ENCODE measurements at regions not wholly inside any gene's neighbourhood (a gene's known extent, or its start where the extent isn't known, plus 50 kb on each side); places are given as distances from the start of the nearest gene placed in this dataset.

DNA sequence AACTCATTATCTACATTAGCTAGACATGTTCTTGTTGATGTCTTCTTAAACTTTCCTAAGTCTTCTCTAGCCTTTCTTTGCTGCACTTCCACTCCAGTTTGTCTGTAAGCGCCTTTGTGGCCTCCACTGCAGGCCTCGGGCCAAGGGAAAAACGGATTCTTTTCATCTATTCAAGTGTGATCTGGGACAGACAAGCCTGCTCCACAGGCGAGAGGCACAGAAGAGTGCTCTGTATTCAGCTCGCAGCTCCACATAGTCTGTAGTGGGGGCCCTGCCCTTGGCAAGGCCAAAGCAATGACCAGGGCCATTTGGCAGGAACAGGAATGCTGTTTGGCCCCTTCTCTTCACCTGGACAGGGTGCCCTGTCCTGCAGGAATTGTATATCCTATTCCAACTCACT lies 84.1 kb upstream of the BARX2 start:
- TF ChIP-seq, protein P1, sequence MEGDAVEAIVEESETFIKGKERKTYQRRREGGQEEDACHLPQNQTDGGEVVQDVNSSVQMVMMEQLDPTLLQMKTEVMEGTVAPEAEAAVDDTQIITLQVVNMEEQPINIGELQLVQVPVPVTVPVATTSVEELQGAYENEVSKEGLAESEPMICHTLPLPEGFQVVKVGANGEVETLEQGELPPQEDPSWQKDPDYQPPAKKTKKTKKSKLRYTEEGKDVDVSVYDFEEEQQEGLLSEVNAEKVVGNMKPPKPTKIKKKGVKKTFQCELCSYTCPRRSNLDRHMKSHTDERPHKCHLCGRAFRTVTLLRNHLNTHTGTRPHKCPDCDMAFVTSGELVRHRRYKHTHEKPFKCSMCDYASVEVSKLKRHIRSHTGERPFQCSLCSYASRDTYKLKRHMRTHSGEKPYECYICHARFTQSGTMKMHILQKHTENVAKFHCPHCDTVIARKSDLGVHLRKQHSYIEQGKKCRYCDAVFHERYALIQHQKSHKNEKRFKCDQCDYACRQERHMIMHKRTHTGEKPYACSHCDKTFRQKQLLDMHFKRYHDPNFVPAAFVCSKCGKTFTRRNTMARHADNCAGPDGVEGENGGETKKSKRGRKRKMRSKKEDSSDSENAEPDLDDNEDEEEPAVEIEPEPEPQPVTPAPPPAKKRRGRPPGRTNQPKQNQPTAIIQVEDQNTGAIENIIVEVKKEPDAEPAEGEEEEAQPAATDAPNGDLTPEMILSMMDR (IDR thresholded peaks at IDR 0.05), result no peak
- no peaks in the 10 kb centered on the region for H3K9me3 ChIP-seq
- no peak for DNase-seq (ENCODE audit: low spot score in 2 of 2)
- intact Hi-C loops (cut with DNase I), result no loop called here
- no peaks in the 10 kb centered on the region for H3K36me3 ChIP-seq
- H3K27ac ChIP-seq, result no peak overlapping the region
- no peaks in the 10 kb centered on the region for H3K4me1 ChIP-seq
- no peaks in the 10 kb centered on the region for H3K27me3 ChIP-seq
- H3K4me3 ChIP-seq, result no peak overlapping the region

DNA sequence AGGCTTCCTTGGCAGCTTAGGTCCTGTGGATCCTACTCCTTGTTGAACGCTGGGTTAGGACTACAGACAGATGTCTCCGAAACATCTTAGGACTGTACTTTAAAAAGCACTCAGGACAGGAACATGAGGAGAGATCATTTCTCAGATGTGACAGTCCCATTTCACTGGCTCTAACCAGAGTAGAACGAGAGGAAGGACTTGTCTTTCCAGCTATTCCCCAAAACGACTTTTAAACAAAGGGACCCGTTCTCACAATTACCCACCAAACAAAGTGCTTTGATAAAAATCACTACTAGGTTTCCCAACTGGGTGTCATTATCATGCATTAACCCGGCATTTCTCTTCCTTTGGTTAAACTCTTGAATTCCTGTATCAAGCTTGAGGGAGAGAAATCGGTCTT lies 84.7 kb upstream of the BARX2 start:
- intact Hi-C loops (cut with DNase I), result no loop called here
- TF ChIP-seq, protein P1 (IDR thresholded peaks at IDR 0.05), result no peak
- H3K4me3 ChIP-seq, result no peak overlapping the region
- no peak overlapping the region for H3K27ac ChIP-seq
- H3K9me3 ChIP-seq, result no peaks in the 10 kb centered on the region
- H3K4me1 ChIP-seq, result no peaks in the 10 kb centered on the region
- H3K27me3 ChIP-seq, result no peaks in the 10 kb centered on the region
- DNase-seq (ENCODE audit: low spot score in 2 of 2), result no peak
- no peaks in the 10 kb centered on the region for H3K36me3 ChIP-seq

DNA sequence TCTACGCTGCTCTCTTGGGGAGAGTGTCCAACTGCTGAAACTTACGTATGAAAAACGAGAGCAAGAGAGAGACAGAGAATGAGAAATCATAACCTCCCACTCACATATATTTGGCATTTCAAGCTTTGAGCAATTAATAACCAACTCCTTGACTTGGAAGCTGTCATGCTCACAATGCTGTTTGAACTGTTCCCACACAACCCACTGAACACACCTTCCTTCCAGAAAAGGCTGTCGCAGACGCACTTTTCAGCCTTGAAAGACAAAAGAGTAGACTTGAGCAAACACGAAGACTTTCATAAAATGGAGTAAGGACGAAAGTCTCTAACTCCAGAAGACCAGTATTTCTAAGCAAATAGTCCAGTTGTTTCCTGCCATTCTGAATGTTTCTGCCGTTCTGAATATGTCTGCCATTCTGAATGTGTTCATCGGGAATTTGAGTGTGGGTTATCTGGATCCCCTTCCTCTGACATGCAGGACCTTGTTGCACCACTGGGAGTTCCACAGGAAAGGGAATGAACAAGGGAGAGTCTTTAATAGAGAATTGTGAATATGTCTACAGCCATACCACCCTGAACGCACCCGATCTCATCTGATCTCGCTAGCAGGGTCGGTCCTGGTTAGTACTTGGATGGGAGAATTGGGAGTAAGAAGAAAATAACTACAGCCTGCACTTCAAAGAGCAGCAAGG lies 86.2 kb upstream of the BARX2 start:
- Histone ChIP-seq H3K27ac (no peak overlapping the region), H3K4me3 (no peak overlapping the region), H3K36me3 (no peaks in the 10 kb centered on the region), H3K9me3 (no peaks in the 10 kb centered on the region), H3K4me1 (no peaks in the 10 kb centered on the region), H3K27me3 (no peaks in the 10 kb centered on the region)
- TF ChIP-seq, protein P1 (IDR thresholded peaks at IDR 0.05), result no peak
- intact Hi-C loops (cut with DNase I), result no loop called here
- no peak for DNase-seq (ENCODE audit: low spot score in 2 of 2)

DNA sequence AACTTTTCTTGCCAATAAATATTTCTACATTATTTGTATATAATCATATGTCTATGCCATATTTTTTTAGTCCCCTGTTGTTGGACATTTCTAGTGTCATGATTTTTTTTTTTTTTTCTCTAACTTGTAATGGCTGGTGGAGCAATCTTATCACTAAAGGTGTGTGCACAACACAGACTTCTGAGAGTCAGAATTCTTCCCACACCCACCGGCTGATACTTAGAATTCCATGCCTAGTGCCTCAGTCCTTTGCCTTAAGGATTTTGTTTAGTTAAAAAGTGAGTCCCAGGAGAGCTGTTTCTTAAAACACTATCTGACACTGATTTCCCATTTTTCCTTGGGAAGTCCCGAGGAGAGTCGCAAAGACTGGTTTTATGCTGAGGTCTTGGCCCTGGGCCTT lies 87.7 kb upstream of the BARX2 start:
- no peaks in the 10 kb centered on the region for H3K9me3 ChIP-seq
- no peak overlapping the region for H3K27ac ChIP-seq
- H3K4me3 ChIP-seq, result no peak overlapping the region
- H3K4me1 ChIP-seq, result no peaks in the 10 kb centered on the region
- H3K36me3 ChIP-seq, result no peaks in the 10 kb centered on the region
- intact Hi-C loops (cut with DNase I), result no loop called here
- TF ChIP-seq, protein P1 (IDR thresholded peaks at IDR 0.05), result no peak
- DNase-seq (ENCODE audit: low spot score in 2 of 2), result no peak
- H3K27me3 ChIP-seq, result no peaks in the 10 kb centered on the region

DNA sequence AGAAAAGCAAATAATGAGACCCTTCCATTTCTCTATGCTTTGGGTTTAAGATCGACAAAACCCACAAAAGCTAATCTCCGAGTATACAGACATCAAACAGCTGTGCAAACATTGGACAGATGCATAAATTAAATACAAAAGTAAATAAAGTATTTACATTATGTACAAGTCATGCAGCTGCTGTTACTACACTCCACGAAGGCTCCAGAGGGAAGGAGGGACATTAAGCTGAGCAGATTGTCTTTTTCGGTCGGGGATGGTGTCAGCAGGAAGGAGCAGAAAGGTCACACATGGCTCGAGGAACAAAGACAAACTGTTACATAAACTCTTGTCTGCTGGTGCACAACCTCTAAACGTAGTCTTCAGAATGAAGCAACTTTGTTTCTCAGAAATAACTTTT lies 88.8 kb upstream of the BARX2 start:
- TF ChIP-seq, protein P1 (IDR thresholded peaks at IDR 0.05), result no peak
- no peak for DNase-seq (ENCODE audit: low spot score in 2 of 2)
- Histone ChIP-seq H3K27ac (no peak overlapping the region), H3K4me1 (no peaks in the 10 kb centered on the region), H3K36me3 (no peaks in the 10 kb centered on the region), H3K4me3 (no peak overlapping the region), H3K27me3 (no peaks in the 10 kb centered on the region), H3K9me3 (no peaks in the 10 kb centered on the region)
- intact Hi-C loops (cut with DNase I), result no loop called here

DNA sequence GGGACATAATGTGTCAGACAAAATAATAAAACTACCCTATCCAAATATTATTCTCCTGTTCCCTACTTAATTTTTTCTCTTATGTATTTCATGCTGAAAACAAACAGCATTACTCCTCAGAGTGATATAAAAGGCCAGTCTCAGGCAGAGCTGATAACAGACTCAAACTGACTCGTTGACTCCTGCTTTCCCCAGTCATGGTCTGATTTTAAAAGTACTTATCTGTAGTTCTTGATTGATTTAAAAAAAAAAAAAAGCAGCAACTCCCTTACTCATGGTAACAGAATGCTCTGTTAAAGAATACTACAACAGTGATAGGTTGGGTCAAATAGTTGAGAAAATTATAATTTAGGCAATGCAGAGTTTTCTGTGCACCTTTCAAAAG lies 90.3 kb upstream of the BARX2 start:
- Histone ChIP-seq H3K27ac (no peak overlapping the region), H3K36me3 (no peaks in the 10 kb centered on the region), H3K9me3 (no peaks in the 10 kb centered on the region), H3K4me1 (no peaks in the 10 kb centered on the region), H3K4me3 (no peak overlapping the region), H3K27me3 (no peaks in the 10 kb centered on the region)
- intact Hi-C loops (cut with DNase I), result no loop called here
- no peak for DNase-seq (ENCODE audit: low spot score in 2 of 2)
- TF ChIP-seq, protein P1 (IDR thresholded peaks at IDR 0.05), result no peak
